ENCODE measurements at regions not wholly inside any gene's neighbourhood (a gene's known extent, or its start where the extent isn't known, plus 50 kb on each side); places are given as distances from the start of the nearest gene placed in this dataset.

DNA sequence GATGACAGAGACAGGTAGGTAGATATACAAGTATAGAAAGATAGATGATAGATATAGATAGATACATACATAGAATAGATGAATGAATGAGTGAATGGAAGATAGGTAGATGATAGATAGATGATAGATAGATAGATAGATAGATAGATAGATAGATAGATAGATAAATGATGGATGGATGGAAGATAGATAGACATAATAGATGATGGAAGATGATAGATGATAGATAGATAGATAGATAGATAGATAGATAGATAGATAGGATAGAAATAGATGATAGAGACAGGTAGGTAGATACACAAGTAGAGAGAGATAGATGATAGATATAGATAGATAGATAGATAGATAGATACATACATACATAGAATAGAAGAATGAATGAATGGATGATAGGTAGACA is 510.1 kb upstream of the AUTS2 start:
- no peak for FAIRE-seq
- DNase-seq (ENCODE audit: low read depth), result no peak
- Histone ChIP-seq H3K36me3 (ENCODE audit: control insufficient read depth, insufficient read depth, low read length) (no peaks in the 10 kb centered on the region), H3K4me3 (ENCODE audit: low read depth, low read length) (no peak overlapping the region), H3K27me3 (ENCODE audit: control insufficient read depth, insufficient read depth, low read length) (no peaks in the 10 kb centered on the region)
- TF ChIP-seq, protein P1, sequence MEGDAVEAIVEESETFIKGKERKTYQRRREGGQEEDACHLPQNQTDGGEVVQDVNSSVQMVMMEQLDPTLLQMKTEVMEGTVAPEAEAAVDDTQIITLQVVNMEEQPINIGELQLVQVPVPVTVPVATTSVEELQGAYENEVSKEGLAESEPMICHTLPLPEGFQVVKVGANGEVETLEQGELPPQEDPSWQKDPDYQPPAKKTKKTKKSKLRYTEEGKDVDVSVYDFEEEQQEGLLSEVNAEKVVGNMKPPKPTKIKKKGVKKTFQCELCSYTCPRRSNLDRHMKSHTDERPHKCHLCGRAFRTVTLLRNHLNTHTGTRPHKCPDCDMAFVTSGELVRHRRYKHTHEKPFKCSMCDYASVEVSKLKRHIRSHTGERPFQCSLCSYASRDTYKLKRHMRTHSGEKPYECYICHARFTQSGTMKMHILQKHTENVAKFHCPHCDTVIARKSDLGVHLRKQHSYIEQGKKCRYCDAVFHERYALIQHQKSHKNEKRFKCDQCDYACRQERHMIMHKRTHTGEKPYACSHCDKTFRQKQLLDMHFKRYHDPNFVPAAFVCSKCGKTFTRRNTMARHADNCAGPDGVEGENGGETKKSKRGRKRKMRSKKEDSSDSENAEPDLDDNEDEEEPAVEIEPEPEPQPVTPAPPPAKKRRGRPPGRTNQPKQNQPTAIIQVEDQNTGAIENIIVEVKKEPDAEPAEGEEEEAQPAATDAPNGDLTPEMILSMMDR (IDR thresholded peaks at IDR 0.05; ENCODE audit: insufficient read depth, low read length, severe bottlenecking), result no peak

DNA sequence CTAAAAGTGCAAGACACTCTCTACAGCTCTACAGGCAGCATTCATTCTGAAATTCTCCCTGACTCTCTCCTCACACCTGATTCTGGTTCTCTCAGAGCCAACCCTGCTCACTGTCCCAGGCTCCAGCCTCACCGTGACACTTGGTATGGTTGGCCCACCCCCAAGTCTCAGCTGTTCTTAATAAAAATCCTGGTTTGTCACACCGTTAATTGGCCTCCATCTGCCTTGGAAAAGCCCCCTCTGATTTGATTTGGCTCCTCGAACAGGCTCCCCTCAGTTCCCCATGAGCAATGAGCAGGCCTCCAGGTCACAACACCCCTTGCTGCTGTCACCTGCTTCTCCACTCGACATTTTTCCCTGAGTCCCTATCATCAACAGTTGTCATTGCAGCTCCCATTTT is 507.3 kb upstream of the AUTS2 start:
- no peaks in the 10 kb centered on the region for H3K27me3 ChIP-seq (ENCODE audit: control insufficient read depth, insufficient read depth, low read length)

DNA sequence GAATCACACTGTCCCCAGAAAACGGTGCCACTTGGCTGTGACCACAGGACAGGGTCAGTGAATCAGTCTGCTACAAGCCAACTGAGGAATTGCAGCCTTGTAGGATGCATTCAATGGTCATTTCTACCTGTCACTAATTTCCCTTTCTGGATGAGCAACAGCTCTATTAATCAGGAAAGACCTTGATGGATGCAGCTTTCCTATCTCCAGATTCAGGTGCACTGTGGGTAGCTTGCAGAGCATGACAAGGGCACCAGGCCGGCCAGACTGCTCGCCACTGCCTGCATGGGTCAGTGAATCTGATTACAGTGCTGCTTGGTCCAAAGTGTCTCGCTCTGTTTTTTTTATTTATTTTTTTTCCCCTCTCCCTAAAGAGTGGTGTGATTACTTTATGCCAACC is 506.8 kb upstream of the AUTS2 start:
- H3K36me3 ChIP-seq (ENCODE audit: control insufficient read depth, insufficient read depth, low read length), result no peaks in the 10 kb centered on the region
- no peak overlapping the region for H3K4me3 ChIP-seq (ENCODE audit: low read depth, low read length)
- TF ChIP-seq, protein P1 (IDR thresholded peaks at IDR 0.05; ENCODE audit: insufficient read depth, low read length, severe bottlenecking), result no peak
- H3K27me3 ChIP-seq (ENCODE audit: control insufficient read depth, insufficient read depth, low read length), result no peaks in the 10 kb centered on the region
- no peak for DNase-seq (ENCODE audit: low read depth)
- no peak for FAIRE-seq

More for the DNA sequence above, 507.3 kb upstream of the AUTS2 start:
- no peak for FAIRE-seq
- Histone ChIP-seq H3K36me3 (ENCODE audit: control insufficient read depth, insufficient read depth, low read length) (no peaks in the 10 kb centered on the region), H3K4me3 (ENCODE audit: low read depth, low read length) (no peak overlapping the region)
- TF ChIP-seq, protein P1 (IDR thresholded peaks at IDR 0.05; ENCODE audit: insufficient read depth, low read length, severe bottlenecking), result no peak
- DNase-seq (ENCODE audit: low read depth), result no peak

DNA sequence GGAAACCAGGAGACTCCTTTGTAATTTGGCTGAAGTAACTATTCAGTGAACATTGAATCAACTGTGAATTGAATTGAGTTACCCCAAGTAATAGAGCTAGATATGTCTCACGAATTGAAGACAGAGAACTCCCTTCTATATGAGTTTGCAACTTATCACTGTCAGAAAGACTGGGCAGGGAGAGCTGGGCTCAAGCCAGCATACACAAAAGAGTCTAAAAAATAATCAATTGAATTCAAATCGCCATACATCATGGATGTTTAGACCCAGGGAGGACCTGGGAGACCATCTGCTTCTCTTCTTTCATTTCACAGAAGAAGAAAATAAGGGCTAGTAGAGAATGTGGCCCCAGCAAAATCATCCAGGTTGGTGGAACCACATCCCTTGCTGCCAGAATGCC is 503.1 kb upstream of the AUTS2 start:
- Histone ChIP-seq H3K27me3 (ENCODE audit: control insufficient read depth, insufficient read depth, low read length) (no peaks in the 10 kb centered on the region), H3K4me3 (ENCODE audit: low read depth, low read length) (no peak overlapping the region), H3K36me3 (ENCODE audit: control insufficient read depth, insufficient read depth, low read length) (no peaks in the 10 kb centered on the region)
- TF ChIP-seq, protein P1 (IDR thresholded peaks at IDR 0.05; ENCODE audit: insufficient read depth, low read length, severe bottlenecking), result no peak
- no peak for DNase-seq (ENCODE audit: low read depth)
- no peak for FAIRE-seq

DNA sequence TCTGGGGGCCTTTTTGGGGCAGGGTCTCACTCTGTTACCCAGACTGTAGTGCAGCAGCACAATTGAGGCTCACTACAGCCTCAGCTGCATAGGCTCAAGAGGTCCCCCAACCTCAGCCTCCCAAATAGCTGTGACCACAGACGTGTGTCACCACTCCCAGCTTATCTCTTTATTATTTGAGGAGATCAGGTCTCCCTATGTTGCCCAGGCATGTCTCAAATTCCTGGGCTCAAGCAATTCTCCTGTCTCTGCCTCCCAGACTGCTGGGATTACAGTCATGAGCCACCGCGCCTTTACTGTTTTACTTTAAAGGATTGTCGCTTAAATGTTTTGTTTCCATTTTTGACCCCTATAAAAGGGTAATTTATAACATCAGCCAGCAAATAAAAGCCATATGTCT is 502.6 kb upstream of the AUTS2 start:
- FAIRE-seq (no peak), DNase-seq (ENCODE audit: low read depth) (peak; percentile 75)
- Histone ChIP-seq H3K4me3 (ENCODE audit: low read depth, low read length) (no peak overlapping the region), H3K36me3 (ENCODE audit: control insufficient read depth, insufficient read depth, low read length) (no peaks in the 10 kb centered on the region), H3K27me3 (ENCODE audit: control insufficient read depth, insufficient read depth, low read length) (no peaks in the 10 kb centered on the region)
- TF ChIP-seq, protein P1 (IDR thresholded peaks at IDR 0.05; ENCODE audit: insufficient read depth, low read length, severe bottlenecking), result no peak

DNA sequence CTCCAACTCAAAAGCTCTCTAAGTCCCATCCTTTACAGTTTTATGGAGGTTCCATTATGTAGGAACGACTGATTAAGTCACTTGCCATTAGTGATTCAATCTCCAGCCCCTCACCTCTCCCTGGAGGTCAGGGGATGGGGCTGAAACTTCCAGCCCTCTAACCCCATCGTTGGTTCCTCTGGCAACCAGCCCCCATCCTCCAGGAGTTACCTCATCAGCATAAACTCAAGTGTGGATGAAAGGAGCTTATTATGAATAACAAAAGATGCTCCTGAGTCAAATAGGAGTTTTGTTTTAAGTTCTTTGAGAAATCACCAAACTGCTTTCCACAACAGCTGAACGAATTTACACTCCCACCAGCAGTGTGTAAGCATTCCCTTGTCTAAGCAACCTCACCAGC is 494.3 kb upstream of the AUTS2 start:
- DNase-seq (ENCODE audit: low read depth), result no peak
- H3K36me3 ChIP-seq (ENCODE audit: control insufficient read depth, insufficient read depth, low read length), result no peaks in the 10 kb centered on the region
- H3K27me3 ChIP-seq (ENCODE audit: control insufficient read depth, insufficient read depth, low read length), result no peaks in the 10 kb centered on the region
- no peak overlapping the region for H3K4me3 ChIP-seq (ENCODE audit: low read depth, low read length)
- TF ChIP-seq, protein P1 (IDR thresholded peaks at IDR 0.05; ENCODE audit: insufficient read depth, low read length, severe bottlenecking), result no peak
- no peak for FAIRE-seq
